Panc1 (cell line): ENCODE measurements at regions not wholly inside any gene's neighbourhood (a gene's known extent, or its start where the extent isn't known, plus 50 kb on each side); places are given as distances from the start of the nearest gene placed in this dataset.

Experiments used
- SIN3A ChIP-seq: IDR thresholded peaks from 2 replicates; pipeline ENCODE4 v1.6.1; 2012; ENCODE audit warnings: low read depth, mild to moderate bottlenecking, low read length, moderate library complexity, borderline replicate concordance; ENCODE audit not compliant: insufficient read depth
- TCF7L2 ChIP-seq: IDR thresholded peaks from 2 replicates; pipeline ENCODE4 v1.6.1; 2011; ENCODE audit warnings: mild to moderate bottlenecking, low read depth, low read length, inconsistent platforms
- TF ChIP-seq, protein P1 (sequence below): fragments of 450-650 bp; IDR thresholded peaks from 2 replicates; pipeline ENCODE4 v1.5.1; 2017; ENCODE audit warnings: mild to moderate bottlenecking

DNA sequence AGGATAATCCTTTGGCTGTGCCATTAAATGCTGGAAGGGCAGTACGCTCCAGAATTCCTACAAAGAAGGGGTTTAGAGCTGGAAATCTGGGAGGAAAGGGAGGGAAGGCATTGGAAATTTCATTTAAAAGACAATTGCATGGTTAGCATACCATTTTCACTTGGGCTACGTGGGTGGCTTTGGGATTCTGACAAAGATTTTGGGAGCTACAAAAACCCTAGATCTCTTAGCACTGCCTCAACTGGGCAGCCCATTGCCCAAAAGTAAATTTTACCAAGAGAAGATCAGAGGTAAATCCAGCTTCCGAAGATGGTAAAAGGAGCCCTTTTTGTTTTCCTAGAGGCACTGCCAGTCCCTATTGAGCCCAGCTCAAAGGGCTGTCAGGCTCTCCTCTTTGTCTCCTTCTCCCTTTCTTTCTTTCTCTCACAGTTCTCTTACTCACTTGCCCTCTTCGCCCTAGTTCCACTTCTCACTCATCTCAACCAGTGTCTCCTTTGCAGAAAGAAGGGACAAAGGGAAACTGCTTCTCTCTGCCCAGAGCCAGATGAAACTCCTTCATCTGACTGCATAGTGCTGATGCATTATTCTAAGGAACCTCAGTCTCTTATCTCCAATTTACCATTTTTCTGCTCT, 125.4 kb upstream of the PLEKHA5 start:
- TF ChIP-seq, protein P1, sequence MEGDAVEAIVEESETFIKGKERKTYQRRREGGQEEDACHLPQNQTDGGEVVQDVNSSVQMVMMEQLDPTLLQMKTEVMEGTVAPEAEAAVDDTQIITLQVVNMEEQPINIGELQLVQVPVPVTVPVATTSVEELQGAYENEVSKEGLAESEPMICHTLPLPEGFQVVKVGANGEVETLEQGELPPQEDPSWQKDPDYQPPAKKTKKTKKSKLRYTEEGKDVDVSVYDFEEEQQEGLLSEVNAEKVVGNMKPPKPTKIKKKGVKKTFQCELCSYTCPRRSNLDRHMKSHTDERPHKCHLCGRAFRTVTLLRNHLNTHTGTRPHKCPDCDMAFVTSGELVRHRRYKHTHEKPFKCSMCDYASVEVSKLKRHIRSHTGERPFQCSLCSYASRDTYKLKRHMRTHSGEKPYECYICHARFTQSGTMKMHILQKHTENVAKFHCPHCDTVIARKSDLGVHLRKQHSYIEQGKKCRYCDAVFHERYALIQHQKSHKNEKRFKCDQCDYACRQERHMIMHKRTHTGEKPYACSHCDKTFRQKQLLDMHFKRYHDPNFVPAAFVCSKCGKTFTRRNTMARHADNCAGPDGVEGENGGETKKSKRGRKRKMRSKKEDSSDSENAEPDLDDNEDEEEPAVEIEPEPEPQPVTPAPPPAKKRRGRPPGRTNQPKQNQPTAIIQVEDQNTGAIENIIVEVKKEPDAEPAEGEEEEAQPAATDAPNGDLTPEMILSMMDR, result no peak
- TF ChIP-seq TCF7L2 (no peak), SIN3A (no peak)
